Activated CD4-positive, CD25-positive, alpha-beta regulatory T cell treated with anti-CD3 and anti-CD28 coated beads, Interleukin-2, amount 50 U/mL, for 16 hours (primary cell): ENCODE measurements at regions not wholly inside any gene's neighbourhood (a gene's known extent, or its start where the extent isn't known, plus 50 kb on each side); places are given as distances from the start of the nearest gene placed in this dataset.
"Not testable (repeated sequence)": the region's sequence is repeated elsewhere in the genome, so short reads cannot be mapped to it uniquely, and the experiment has no call there.

Experiments
- DNase-seq: peaks from one replicate; pipeline ENCODE4 v3.0.0-alpha.2; 2020; ENCODE audit warnings: low read depth, low spot score

DNA sequence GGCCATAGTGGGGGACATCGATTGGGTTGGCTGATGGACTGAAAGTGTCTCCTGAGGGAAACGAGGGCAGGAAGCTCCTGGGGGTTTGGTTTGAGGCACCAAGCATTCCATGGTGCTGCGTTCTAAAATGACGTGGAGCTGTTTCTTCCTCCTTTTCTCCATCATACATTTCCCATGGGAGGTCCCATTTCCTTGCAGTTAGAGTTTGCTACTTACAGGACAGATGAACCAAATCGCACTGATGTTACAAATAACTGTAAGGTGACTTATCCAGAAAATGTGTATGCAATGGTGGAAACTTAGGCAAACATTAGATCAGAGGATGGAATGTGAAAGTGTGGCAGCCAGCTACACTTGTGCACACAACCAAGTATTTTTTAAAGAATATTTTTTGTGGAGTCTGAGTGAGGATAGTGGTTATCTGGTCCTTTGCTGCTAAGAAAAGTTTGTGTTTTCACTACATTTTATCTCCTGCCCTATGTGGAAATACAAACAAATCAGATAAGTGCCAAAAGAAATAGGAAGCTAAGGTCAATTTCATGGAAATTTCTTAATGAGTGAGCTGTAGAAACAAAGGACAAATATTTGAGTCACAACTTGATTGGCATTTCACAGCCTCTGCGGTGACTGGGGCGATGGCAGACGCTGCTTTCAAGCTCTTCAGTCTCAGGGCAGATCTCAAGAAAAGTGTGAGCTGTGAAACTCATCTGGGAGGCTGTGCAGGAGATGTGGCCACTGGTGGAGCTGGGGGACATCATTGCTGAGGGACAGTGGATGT is 256.2 kb downstream of the TSN start:
- DNase-seq: no peak

DNA sequence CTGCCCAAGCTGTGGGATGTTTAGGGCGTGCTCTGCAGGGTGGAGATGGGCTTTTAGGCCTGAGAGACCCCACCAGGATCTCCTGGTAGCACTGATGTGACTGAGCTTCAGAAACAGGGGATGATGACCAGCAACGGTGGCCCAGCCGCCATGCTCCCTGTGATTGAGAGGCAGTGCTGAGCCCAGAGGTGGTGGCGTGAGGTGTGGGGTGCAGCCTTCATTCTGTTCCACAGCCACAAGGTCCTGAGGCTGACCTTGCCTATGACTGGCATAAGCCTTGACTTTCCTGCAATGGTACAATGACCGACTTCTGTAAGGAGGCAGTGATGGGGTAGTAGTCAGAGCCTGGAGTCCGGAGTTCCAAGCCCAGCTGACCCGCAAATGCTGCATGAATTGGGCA is 263.3 kb downstream of the TSN start:
- no peak for DNase-seq

DNA sequence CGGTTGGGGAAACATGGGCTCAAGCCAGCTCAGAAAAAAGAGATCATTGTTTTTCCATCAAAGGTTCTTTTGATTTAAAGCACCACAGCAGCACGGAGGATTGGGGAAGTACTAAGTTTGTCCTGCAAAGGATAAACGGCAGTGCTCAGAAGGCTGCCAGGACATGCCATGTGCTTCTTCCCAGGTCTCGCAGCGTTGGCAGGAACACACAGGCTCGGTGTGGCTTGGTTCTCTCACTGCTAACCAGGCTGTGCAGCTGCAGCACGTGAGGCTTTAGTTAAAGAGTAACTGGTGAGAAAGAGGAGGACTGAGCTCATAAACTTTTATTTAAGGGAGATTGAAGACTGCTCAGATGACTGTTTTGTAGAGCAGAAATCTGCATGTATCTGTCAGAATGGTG is 264.3 kb downstream of the TSN start:
- DNase-seq: no peak

GRCh38 chr2:122020377-122020776 is 264.9 kb downstream of the TSN start:
- no peak for DNase-seq

DNA sequence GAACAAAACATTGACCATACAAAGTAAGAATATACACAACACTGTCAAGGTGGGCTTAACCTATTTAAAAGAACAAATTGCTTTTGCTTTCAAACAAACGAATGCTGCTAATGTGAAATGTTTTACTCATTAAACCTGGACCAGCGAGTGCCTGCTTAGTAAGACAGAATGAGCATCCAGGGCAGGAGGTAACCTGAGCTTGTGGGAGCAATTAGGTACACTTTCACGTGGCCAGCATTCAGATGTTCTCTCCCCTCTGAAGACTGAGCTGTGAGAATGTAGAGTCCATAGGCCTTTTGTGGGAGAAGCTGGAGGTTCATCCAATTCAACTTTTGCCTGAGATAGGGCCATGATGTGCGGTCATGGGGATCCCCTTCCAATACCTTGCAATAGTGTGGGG is 266.5 kb downstream of the TSN start:
- DNase-seq: no peak

GRCh38 chr2:122022531-122022930 is 267.1 kb downstream of the TSN start:
- no peak for DNase-seq

GRCh38 chr2:122023059-122023864 is 267.8 kb downstream of the TSN start:
- no peak for DNase-seq

DNA sequence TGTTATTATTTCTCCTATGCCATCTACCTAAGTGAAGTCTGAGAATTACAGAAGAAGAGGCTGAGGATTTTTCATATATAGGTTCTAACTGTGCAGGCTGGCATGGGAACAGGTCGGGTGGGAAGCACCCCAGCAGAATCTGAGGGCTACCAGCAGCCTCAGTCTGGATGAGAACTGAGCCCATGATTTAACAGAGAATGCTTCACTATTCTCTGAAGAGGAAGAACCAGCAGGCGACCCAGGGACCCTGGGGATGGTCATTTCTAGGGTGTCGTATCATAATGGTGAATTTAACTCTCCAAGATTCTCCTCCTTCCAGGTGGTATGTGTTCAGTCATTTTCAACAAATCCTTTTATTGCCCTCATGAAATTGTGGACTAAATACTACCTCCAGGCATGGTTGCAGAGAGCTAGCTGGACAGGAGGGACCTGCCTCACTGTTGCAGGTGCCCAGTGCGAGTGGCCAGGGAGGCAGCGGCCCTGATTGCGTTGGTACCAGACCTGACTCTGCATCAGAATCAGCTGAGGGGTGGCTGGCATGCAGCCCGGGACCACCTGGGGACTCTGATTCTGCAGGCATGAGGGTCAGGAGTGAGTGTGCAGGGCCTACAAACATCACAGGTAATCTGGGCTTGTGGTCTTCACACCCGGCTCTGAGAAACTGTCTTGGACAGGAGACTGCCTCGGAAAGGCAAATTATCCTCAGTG is 272.2 kb downstream of the TSN start:
- no peak for DNase-seq

GRCh38 chr2:122028371-122029100 is 273.1 kb downstream of the TSN start:
- no peak for DNase-seq

DNA sequence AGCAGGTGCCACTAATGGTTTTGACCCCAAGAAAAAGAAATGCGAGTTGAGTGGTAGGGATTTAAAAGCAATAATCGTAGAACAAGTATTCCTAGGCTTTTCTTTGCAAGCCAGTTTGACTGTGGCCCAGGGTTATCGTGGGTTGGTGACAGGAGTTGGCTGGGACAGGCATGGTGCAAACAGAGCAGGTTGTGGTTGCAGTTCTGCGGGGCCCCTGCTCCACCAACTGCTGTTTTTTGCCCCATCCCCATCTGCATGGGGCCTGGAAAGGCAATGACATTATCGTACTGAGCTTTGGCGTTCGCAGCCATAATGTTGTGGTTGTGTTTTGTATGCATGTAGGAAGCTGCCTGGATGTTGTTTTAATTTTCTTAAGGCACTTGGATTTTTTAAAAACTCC is 274.0 kb downstream of the TSN start:
- DNase-seq: no peak

DNA sequence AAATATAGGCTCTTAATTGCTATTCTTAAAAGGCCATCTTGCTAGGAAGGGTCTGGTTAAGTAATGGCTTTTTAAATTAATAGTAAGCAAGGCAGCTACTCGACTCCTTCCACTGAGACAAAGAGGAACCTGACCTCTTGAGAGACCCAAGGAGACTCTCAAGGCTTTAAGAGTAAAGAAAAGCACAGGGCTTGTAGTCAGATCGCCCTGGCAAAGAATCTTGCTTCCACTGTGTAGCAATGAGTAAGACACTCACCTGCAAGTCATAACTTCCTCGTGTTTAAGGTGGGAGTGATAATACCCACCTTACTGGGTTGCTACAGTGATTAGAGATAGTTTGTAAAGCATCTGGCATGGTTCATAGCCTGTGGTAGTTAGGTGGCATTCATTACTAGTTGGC is 274.5 kb downstream of the TSN start:
- no peak for DNase-seq

DNA sequence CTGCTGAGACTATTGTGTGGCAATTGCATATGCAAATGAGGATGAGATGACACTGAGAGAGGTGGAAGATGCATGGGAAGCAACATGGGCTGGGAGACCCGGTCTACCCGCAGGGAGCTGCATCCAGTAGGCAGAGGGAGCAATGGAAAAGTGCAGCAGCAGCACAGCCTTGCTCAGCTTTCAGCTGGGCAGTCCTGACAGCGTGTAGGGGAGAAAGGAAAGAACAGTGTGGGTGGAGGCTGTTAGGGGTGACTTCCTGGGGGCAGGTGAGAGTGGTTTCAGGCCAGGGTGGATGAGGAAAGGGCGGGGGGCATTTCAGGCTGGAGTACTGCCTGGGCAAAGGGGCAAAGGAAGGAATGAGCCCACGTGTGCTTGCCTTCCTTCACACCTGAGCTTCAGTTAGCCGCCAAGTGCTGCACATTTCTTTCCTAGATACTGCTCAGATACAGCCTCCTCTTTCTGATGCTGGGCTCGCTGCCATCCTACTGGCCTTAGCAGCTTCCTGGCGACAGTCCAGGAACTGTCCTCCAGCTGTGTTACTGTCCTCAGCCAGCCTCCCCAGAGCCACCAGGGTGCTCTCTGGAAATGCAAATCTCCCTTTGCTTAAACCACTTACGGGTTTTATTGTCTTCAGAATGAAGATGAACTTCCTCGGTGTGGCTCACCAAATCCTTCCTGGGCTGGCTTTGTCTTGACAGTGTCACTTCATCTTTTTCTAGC is 276.3 kb downstream of the TSN start:
- DNase-seq: no peak

DNA sequence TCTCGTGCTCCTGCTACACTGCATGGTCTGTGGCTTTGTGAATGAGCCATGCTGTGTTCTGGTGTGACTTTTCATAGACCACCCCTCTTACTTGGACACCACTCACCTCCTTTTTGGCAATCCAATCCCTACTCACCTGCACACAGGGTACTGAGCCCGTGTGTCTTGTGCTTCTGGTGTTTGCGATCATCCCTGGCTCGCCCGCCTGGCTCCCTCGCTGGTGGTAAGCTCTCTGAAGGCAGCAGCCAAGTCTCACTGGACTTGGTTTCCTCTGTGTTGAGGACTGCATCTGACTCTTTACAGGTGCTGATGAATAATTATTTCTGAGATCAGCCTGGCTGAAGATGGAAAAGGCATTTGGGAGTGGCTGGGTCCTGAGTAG is 276.8 kb downstream of the TSN start:
- DNase-seq: no peak

DNA sequence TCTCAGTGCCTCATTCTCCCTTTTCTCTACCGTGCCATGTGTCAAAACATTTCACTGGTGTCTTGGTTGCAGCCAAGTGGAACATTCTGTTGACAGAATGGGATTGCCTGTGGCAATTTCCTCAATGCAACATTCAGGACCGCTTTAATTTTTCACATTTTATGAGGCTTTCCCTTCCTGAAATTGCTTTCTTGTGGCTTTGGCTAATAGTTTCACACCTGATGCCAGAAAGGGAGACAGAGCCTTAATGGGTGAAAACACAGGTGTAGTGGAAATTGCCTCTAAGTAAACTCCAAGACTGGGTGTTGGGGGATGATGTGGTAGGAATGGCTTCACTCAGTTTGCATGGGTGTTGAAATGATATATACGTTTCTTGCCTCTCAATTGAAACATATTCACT is 278.3 kb downstream of the TSN start:
- no peak for DNase-seq

DNA sequence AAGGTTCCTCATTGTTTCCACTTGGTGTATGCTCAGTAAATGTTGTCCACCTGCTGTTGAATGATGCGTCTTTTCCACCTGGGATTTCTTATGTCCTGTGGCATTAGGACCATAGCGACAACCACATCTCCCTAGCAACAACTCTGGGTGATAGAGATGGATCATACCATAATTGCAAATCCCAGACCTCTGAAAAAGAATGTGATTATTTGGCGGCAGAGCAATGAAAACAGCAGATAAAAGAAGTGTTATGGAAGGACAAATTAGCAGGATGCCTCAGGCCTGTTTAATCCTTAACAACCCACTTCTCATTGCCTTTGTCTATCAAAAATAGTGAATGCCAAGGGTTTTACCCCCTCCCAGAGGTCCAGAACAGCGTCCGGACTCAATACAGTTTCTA is 278.9 kb downstream of the TSN start:
- no peak for DNase-seq

DNA sequence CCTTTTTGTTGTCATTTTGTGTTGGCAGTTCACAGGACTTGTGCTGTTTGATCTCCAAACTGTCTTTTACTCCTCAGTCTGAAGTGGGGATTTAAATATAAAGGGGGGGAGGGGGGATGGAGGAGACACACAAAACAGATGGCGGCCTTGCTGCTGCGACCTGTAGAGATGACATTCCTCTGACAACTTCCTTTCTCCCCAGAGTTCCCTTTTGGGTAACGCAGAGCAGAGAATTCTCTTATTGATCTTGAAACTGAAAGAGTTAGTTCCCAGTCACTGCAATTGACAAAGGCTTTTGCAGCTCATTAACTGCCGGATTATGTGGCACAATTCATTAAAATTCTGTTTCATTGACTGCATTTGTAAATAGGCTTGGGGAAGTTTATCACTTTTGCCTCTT is 279.3 kb downstream of the TSN start:
- no peak for DNase-seq

- not testable (repeated sequence) for DNase-seq
Observed at GRCh38 chr2:122038816-122039215, 283.4 kb downstream of the TSN start.

GRCh38 chr2:122041455-122041854 is 286.0 kb downstream of the TSN start:
- no peak for DNase-seq

- DNase-seq: not testable (repeated sequence)
Observed at GRCh38 chr2:122051659-122052058, 296.2 kb downstream of the TSN start.

GRCh38 chr2:122055521-122055931 is 300.1 kb downstream of the TSN start:
- DNase-seq: no peak

DNA sequence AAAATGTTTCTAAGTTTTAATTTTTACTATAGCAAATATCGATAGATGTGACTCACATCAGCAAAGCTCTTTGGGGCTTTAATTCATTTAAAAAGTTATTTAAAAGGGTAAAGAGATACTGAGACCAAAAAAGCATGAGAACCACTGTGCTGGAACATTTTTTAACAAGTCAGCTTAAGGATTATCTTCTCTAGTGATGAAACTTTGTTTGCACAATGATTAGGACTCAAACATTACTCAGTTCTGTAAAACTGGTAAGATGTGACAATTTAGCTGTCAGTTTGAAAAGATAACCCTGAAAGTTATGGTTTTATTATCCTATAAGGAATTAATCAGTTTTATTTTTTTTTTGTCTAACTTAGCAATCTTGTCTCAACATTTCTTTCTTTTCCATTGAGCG is 301.4 kb downstream of the TSN start:
- no peak for DNase-seq
